ENCODE measurements at regions not wholly inside any gene's neighbourhood (a gene's known extent, or its start where the extent isn't known, plus 50 kb on each side); places are given as distances from the start of the nearest gene placed in this dataset.

DNA sequence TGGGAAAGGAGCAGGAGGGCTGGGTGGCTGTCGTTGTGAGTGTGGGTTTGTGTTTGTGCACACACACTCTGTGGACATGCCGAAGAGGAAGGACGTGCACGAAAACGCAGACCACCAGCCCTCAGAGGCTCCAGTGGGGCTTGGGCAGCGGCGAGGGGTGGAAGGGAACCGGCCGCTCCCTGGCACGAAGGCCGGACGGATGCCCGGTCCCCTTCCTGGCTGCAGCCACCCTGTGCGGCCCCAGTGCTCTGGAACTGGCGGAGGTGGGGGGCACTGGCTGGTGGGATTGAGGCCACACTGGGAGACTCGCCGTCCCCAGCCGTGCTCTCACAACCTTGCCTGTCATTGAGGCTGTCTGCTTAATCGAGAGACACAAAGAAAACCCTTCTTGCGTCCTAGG lies 852.6 kb upstream of the SALL3 start (continued):
- TF ChIP-seq, protein P1, sequence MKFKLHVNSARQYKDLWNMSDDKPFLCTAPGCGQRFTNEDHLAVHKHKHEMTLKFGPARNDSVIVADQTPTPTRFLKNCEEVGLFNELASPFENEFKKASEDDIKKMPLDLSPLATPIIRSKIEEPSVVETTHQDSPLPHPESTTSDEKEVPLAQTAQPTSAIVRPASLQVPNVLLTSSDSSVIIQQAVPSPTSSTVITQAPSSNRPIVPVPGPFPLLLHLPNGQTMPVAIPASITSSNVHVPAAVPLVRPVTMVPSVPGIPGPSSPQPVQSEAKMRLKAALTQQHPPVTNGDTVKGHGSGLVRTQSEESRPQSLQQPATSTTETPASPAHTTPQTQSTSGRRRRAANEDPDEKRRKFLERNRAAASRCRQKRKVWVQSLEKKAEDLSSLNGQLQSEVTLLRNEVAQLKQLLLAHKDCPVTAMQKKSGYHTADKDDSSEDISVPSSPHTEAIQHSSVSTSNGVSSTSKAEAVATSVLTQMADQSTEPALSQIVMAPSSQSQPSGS (CRISPR knock-in tag; IDR thresholded peaks at IDR 0.05): no peak
- TF ChIP-seq CENPT (CRISPR knock-in tag; IDR thresholded peaks at IDR 0.05; ENCODE audit: low read depth): no peak

DNA sequence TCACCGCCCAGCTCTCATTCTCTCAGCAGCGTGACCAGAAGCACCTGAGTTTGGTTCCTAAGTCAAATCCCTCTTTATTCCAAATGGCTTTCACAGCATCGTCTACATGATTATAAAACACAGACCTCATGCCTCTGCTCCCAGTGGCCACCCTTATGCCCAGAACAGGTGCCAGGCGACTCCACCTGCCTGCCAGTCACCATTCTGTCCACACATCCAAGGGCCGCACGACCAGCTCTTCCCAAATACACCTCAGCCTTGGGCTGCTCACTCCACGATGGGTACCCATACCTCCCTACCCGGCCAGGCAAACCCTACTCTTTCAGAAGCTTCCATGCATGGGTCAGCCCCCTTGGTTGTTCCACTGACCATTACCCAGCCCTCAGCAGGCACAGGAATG lies 851.6 kb upstream of the SALL3 start:
- WGBS (ENCODE audit: low lambda C conversion rate): 20% methylated on average over 8 of the region's 8 CpGs
- FAIRE-seq (no peak), ATAC-seq (no peak), DNase-seq (ENCODE audit: low spot score) (no peak)
- no TSS peak for BruUV-seq (replicated peaks)
- H3K79me2 ChIP-seq (ENCODE audit: insufficient read depth, low read length): no peaks in the 10 kb centered on the region
- no peaks in the 10 kb centered on the region for H3K36me3 ChIP-seq (replicated peaks in 1 of 2; ENCODE audit: control insufficient read depth in 1 of 2, insufficient read depth in 2 of 2, low read length in 2 of 2)
- H3K27ac ChIP-seq (ENCODE audit: extremely low read length, insufficient read depth, low read length): no peak overlapping the region
- in situ Hi-C loops (cut with HindIII; ENCODE audit: extremely low pct_ligation_motif_present, low pct_unique_long_range_greater_than_20kb): no loop called here
- no peak overlapping the region for H3K4me2 ChIP-seq (ENCODE audit: low read depth, low read length)
- no peak overlapping the region for H2AFZ ChIP-seq (ENCODE audit: low read length)
- no peaks in the 10 kb centered on the region for H3K4me1 ChIP-seq (ENCODE audit: insufficient read depth, low read length)
- peaks cover 3 to 20% of the 10 kb centered on the region in 2 experiments for H3K27me3 ChIP-seq (ENCODE audit: control insufficient read depth in 1 of 2, insufficient read depth in 2 of 2, low read length in 2 of 2)
- H3K9ac ChIP-seq (ENCODE audit: insufficient read depth, low read depth, low read length): no peak overlapping the region
- intact Hi-C loops (cut with micrococcal nuclease; ENCODE audit: unreplicated experiment): no loop called here
- ChIA-PET POLR2A (no interaction called here), CTCF (ENCODE audit: low intra/inter-chr PET ratio, low total read pairs) (no interaction called here)
- TF ChIP-seq SALL2 (CRISPR knock-in tag; IDR thresholded peaks at IDR 0.05) (no peak), CCAR2 (optimal IDR thresholded peaks at IDR 0.05; ENCODE audit: low read depth, low read length) (no peak), SKI (IDR thresholded peaks at IDR 0.05; ENCODE audit: partially characterized antibody) (no peak), ZNF670 (CRISPR knock-in tag; IDR thresholded peaks at IDR 0.05; ENCODE audit: borderline replicate concordance) (no peak)
- TF ChIP-seq, protein P2, sequence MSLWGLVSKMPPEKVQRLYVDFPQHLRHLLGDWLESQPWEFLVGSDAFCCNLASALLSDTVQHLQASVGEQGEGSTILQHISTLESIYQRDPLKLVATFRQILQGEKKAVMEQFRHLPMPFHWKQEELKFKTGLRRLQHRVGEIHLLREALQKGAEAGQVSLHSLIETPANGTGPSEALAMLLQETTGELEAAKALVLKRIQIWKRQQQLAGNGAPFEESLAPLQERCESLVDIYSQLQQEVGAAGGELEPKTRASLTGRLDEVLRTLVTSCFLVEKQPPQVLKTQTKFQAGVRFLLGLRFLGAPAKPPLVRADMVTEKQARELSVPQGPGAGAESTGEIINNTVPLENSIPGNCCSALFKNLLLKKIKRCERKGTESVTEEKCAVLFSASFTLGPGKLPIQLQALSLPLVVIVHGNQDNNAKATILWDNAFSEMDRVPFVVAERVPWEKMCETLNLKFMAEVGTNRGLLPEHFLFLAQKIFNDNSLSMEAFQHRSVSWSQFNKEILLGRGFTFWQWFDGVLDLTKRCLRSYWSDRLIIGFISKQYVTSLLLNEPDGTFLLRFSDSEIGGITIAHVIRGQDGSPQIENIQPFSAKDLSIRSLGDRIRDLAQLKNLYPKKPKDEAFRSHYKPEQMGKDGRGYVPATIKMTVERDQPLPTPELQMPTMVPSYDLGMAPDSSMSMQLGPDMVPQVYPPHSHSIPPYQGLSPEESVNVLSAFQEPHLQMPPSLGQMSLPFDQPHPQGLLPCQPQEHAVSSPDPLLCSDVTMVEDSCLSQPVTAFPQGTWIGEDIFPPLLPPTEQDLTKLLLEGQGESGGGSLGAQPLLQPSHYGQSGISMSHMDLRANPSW (CRISPR knock-in tag; IDR thresholded peaks at IDR 0.05; ENCODE audit: borderline replicate concordance): no peak
- TF ChIP-seq, protein P3, sequence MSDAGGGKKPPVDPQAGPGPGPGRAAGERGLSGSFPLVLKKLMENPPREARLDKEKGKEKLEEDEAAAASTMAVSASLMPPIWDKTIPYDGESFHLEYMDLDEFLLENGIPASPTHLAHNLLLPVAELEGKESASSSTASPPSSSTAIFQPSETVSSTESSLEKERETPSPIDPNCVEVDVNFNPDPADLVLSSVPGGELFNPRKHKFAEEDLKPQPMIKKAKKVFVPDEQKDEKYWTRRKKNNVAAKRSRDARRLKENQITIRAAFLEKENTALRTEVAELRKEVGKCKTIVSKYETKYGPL (CRISPR knock-in tag; IDR thresholded peaks at IDR 0.05): no peak
- TF ChIP-seq, protein P4, sequence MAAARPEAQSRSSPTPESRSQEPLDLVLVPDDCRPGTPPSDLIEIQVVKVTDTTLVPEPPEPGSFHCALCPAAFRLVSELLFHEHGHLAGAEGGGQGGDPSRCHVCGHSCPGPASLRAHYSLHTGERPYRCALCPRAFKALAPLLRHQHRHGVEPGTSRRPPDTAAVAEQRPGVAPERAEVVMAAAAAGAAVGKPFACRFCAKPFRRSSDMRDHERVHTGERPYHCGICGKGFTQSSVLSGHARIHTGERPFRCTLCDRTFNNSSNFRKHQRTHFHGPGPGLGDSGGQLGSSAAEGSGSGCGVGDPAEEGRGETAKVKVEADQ (CRISPR knock-in tag; IDR thresholded peaks at IDR 0.05; ENCODE audit: borderline replicate concordance): no peak
- no peaks in the 10 kb centered on the region for H4K20me1 ChIP-seq (ENCODE audit: insufficient read depth, low read length)
- H3K4me3 ChIP-seq (replicated peaks in 1 of 3; ENCODE audit: insufficient read depth in 1 of 3, low read depth in 2 of 3, low read length in 3 of 3): no peak overlapping the region
- no peaks in the 10 kb centered on the region for H3K9me3 ChIP-seq (ENCODE audit: low read length)

Data from HepG2 (cell line).